Adipose tissue (tissue), 3 donors: ENCODE measurements at regions not wholly inside any gene's neighbourhood (a gene's known extent, or its start where the extent isn't known, plus 50 kb on each side); places are given as distances from the start of the nearest gene placed in this dataset.

ENCODE experiments used
- H3K27ac ChIP-seq: one replicate; pipeline ENCODE4 v1.5.1; 2013; ENCODE audit warnings: low read depth, low read length
- WGBS, 3 donors: extraction: QIAGEN DNeasy Blood & Tissue Kit; methylation state at CpG; one replicate each; pipeline ENCODE4 v1.1.7; 2013; 5-methylcytosine and 5-hydroxymethylcytosine counted together
- donor health status: healthy with polysubstance abuse.
- donor health status: Bipolar disorder and iron deficiency.
- donor health status: healthy.

DNA sequence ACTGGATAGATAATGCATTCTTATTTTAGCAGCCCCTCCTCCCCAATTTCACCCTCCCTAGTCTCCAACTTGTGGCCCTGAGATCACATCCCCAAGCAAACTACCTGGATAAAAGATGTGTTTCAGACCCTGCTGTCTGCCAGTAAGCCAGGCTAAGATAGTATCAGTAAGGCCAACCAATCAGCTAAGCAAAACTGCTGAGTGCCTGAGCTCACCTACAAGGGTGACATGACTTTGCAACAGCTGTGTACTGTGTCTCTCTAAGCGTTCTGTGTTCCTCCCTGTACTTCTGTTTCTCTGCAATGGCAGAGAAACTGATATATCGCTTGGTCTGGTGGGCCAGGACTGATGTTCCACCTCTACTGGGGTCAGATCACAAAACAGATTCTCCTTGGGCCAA, 224.9 kb downstream of the BTG1 start:
- H3K27ac ChIP-seq = no peak overlapping the region
- 70 to 97% (median 93%) methylated on average over 2 of the region's 2 CpGs for WGBS, 3 donors

DNA sequence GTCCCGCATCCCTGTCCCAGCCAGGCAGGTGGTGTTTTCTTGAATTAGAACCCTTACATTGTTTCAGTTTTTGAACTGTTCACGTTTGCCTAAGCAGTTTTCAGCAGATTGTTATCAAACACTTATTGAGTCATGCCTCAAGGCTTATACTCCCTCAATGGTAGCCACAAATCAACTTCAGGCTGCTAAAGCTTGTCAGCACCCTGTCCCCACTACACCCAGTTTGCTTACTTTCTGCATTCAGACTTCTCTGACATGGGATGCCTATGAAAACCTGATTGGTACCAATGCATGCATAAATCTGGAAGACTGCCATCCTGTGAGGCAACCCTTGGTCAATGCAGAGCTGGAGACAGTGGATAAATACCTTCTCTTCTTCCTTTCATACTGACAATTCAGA, 225.4 kb downstream of the BTG1 start:
- 78 to 83% (median 81%) methylated on average over 2 of the region's 2 CpGs for WGBS, 3 donors
- no peak overlapping the region for H3K27ac ChIP-seq

DNA sequence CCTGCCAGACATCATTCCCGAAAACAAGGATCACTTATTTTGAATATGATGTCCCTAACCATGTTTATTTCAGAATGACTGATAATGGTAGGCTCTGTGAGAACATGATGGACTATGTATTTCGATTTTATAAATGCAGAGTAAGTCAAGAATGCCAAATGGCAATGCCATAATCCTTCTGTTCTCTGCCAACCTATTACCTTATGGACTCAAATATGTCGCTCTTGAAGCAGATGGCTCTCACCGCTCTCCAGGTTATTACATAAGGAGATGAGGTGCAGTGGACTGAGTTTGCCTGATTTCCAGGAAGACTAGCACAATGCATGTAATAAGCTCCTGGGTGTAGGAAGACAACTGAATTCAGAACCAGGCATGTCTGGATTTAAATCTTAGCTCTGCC, 227.2 kb downstream of the BTG1 start:
- no peak overlapping the region for H3K27ac ChIP-seq
- WGBS, 3 donors = 92 to 95% (median 95%) methylated on average over 4 of the region's 4 CpGs

DNA sequence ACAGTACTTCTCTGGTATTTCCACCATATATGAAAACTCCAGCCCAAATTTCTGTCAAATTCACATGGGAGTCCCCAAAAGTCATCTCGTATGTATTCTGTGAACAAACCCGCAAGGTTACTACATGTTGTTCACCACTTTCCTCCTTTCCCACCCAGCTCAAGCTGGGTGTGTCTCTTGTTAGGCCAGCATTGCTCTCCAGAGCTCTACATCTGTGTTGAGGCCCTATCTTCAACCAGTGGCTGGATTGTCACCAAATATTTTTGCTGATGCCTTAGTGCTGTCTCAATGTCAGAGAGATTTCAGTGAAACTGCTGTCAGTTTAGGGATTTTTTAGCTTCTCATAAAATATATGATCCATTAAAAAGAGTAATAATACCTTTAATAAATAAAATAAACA, 230.9 kb downstream of the BTG1 start:
- 82 to 95% (median 94%) methylated on average over 2 of the region's 2 CpGs for WGBS, 3 donors
- no peak overlapping the region for H3K27ac ChIP-seq

DNA sequence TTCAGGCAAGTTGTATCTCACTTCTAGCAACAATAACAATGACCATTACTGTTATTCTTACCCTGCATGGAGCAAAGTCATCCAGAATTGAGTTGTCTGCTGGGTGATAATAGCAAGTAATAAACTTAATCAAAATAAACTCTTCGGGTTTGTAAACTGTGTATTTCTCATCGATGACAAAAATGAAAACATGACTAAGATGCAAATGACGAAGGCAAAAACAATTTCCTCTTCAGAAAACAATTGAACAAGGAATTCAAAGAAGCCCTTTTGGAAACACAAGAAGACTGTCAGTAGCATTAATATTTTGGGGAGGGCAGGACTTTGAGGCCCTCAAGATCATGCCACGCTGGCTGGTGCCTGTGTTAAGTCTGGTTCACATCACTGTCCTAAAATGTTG, 232.0 kb downstream of the BTG1 start:
- 85 to 90% (median 87%) methylated on average over 4 of the region's 4 CpGs for WGBS, 3 donors
- H3K27ac ChIP-seq = no peak overlapping the region

DNA sequence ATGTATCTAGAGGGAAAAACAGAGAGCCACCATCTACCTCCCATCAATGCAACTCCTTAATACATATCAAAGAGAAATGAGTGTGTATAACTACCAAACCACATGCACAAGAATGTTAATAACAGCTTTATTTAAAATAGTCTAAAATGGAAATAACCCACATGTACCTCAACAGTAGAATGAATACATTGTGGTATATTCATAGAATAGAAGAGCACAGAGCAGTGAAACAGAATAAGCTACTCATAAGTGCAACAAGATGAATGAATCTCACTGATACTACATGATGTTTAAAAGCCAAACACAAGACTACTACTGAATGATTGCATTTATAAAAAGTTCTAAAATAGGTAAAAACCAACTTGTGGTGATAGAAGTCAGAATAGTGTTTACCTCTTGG, 232.5 kb downstream of the BTG1 start:
- H3K27ac ChIP-seq = no peak overlapping the region

DNA sequence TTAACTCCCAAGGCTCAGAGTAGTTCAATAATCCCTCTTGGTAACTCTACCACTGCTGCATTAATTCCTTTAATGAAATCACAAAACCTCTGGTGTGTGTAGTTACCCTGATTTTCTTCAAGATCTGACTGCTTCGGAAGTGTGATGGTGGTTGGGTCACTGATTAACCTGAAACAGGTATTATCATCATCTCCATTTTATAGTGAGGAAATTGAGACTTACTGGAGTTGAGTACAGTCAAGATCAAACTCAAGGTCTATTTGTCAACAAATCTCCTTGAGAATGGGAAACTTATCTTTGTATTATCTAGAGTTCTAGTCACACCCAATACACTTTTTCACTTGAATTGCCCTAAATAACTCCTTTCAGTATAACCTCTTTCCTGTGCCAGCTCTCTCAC, 233.5 kb downstream of the BTG1 start:
- no peak overlapping the region for H3K27ac ChIP-seq
- WGBS, 3 donors = 40 to 95% (median 90%) methylated on average over 1 of the region's 1 CpG

GRCh38 chr12:91910871-91911388, 234.7 kb downstream of the BTG1 start:
- no peak overlapping the region for H3K27ac ChIP-seq
- 60 to 75% (median 62%) methylated on average over 1 of the region's 1 CpG for WGBS, 3 donors

DNA sequence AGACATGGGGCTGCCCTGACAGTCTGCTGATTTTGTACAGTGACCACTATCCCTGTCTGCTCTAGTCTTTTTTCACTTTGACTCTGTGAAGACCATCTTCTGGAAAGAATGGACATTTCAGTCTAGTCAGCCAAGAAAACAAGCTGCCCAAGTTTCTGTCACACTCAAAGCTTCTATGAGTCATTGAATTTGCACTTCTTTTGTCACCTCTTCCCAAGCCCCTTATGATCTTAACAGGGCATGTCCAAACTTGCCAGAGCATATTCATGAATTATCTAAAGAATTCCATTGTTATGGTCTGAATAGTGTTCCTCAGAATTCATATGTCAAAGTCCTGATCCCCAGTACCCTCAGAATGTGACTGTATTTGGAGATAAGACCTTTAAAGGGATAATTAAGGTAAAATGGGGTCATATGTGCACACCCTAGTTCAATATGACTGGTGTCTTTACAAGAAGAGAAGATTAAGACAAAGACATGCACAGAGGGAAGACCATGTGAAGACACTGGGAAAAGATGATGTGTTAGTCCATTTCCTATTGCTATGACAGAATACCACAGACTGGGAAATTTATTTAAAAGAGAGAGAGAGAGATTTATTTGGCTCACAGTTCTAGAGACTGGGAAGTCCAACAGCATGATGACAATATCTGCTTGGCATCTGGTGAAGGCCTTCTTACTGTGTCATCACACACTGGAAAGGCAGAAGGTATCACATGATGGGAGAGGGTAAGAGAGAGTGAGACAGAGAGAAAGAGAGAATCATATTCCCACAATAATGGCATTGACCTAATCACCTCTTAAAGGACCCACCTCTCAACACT, 242.6 kb downstream of the BTG1 start:
- no peak overlapping the region for H3K27ac ChIP-seq

- 90 to 97% (median 91%) methylated on average over 3 of the region's 3 CpGs for WGBS, 3 donors
- H3K27ac ChIP-seq = no peak overlapping the region
Observed at GRCh38 chr12:91901381-91902074, 244.1 kb downstream of the BTG1 start.

- H3K27ac ChIP-seq = no peak overlapping the region
Observed at GRCh38 chr12:91900971-91901370, 244.7 kb downstream of the BTG1 start.

GRCh38 chr12:91899056-91899455, 246.6 kb downstream of the BTG1 start:
- 16 to 69% (median 66%) methylated on average over 1 of the region's 1 CpG for WGBS, 3 donors
- no peak overlapping the region for H3K27ac ChIP-seq

DNA sequence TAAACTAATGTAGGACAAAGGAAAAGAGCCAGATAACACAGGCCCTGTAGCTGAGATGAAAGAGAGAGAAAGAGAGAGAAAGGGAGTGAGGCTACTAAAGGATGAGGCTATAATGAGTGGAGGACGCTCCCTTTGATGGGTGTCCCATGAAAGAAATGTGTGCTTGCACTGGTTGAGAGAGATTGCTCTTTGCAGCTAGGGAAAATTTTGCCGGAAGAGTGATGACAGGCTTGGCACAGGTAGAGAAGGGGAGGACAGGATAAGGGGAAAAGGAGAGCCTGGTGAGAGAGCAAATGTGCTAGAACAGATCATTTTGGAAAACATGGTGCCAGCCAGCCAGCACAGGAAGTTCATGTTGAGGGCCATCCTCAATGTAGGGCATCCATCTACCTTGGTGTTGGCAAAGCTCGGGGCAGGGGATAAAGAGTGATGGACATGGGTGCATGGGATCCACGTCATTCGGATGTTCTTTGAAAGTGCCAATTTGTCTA, 248.6 kb downstream of the BTG1 start:
- H3K27ac ChIP-seq = no peak overlapping the region
- 78 to 94% (median 85%) methylated on average over 5 of the region's 5 CpGs for WGBS, 3 donors

DNA sequence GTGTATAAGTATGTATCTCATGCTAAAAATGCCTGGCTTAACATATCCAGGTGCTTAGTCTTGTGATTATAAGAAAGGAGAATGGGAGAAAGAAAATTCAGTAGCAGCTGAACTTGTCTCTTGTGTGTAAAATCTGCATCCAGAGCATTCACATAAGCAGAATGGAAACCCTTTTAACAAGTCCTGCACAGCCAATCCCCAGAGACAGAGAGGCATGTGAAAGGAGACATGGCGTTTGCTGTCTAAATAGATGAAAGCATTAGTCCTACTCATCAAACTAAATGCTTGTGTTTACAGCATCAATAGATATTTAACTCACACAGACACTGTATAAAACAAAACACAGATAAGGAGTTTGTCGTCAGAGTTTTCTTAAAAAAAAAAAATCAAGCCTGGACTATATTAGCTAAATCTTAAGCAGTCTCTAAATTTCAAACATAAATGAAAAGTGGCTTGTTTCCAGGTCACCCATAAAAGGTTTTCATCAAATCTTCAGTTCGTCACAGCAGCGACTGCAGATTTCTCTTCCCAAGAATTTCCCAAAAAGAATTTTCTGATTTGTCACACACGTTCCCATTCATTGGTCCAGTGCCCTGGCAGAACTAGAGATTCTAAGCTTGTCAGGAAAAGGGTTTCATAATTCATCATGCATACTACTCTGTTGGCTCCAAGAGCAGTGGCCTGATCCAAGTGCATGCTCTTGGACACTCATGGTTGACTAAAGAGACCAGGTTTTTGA, 249.2 kb downstream of the BTG1 start:
- 64 to 73% (median 65%) methylated on average over 5 of the region's 5 CpGs for WGBS, 3 donors
- no peak overlapping the region for H3K27ac ChIP-seq

DNA sequence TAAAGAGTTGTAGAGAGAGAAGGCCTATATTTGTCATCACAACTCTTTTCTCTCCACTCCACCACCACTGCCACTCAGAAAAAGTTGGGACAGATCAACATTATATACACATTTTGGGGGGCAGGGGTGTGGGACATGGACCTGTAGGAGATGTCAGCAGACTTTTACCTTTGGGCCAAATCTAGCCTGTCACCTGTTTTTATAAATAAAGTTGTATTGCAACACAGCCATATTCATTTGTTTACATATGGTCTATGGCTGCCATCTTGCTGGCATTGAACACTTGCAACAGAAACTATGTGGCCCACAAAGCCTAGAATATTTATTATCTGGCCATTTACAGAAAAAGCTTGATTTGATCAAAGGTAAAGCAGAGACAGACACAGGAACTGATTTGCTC, 250.7 kb downstream of the BTG1 start:
- H3K27ac ChIP-seq = no peak overlapping the region

DNA sequence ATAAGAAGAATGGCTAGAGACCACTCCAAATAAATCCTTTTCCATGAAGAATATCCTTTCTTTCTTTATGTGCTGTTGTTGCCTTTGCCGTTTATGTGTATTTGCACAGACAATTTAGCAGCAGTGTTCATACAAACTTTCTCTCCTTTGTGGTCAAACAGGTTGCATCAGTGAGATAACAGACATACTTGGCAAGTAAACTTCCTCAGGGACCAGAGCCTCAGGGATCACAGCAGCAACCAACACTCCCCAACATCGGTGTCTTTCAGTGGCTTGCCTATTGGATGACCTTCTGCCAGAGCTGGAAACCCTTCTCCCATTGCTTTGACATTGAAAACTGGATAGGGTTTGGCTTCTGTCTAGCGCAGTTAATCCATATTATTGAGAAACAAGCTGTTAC, 252.2 kb downstream of the BTG1 start:
- WGBS, 3 donors = 53 to 73% (median 71%) methylated on average over 3 of the region's 3 CpGs
- no peak overlapping the region for H3K27ac ChIP-seq

DNA sequence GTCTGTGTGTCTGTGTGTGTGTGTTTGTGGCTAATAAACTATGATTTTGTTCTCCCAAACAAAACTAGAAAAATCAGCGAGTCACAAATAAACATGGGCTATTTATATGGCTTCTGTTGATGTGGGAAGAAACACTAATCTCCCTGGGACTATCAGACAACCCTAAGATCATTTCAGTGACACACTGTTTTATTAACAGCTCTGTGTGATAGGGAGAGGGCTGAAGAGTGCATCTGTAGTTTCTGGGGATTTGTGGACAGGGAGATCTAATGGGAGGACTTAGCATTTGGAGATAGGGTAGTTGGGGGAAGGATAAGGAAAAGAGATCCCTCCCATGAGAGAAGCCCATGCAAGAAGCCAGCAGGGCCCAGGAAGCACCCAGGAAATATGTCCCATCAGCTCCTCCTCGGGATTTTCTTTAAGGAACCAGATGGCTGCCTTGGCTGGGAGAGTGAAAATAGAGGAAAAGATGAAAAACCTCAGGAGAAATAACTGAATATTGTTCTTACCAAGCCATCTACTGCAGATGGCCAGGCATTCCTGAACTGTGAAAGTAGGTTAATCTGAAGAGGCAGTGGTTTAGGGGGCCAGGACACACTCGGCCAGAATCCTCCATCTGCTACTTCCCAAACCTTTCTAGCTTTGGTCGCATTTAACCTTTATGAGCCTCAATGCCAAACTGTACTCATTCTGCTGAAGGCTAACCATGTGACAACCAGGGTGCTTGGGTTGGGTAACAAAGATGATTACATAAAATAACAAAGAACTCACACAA, 253.4 kb downstream of the BTG1 start:
- no peak overlapping the region for H3K27ac ChIP-seq
- WGBS, 3 donors = 64 to 75% (median 64%) methylated on average over 4 of the region's 4 CpGs

- no peak overlapping the region for H3K27ac ChIP-seq
- 93 to 100% (median 97%) methylated on average over 1 of the region's 1 CpG for WGBS, 3 donors
Observed at GRCh38 chr12:91890742-91891141, 254.9 kb downstream of the BTG1 start.

- no peak overlapping the region for H3K27ac ChIP-seq
Observed at GRCh38 chr12:91889910-91890309, 255.7 kb downstream of the BTG1 start.
